DND-41 (cell line): ENCODE measurements at regions not wholly inside any gene's neighbourhood (a gene's known extent, or its start where the extent isn't known, plus 50 kb on each side); places are given as distances from the start of the nearest gene placed in this dataset.

ENCODE experiments used
- CTCF ChIP-seq: IDR thresholded peaks from 2 replicates; pipeline ENCODE4 v1.5.1; 2012; ENCODE audit warnings: borderline replicate concordance, low read length, moderate library complexity, mild to moderate bottlenecking; ENCODE audit not compliant: poor library complexity, severe bottlenecking; ENCODE audit errors: extremely low read depth
- EZH2 ChIP-seq: IDR thresholded peaks from 3 replicates; pipeline ENCODE4 v1.6.1; 2012; ENCODE audit warnings: borderline replicate concordance, low read depth, mild to moderate bottlenecking, moderate library complexity, low read length, inconsistent platforms; ENCODE audit not compliant: severe bottlenecking

GRCh38 chr7:3235322-3235721 lies 65.7 kb upstream of the SDK1 start:
- TF ChIP-seq CTCF (no peak), EZH2 (no peak)
